Neural cell (in vitro differentiated cells): ENCODE measurements at regions not wholly inside any gene's neighbourhood (a gene's known extent, or its start where the extent isn't known, plus 50 kb on each side); places are given as distances from the start of the nearest gene placed in this dataset.

Experiments
- H2AFZ ChIP-seq: fragments of 200-600, 300-800 bp; sonication (generic), shearing (Covaris generic); 2 replicates; pipeline ENCODE4 v1.6.0; 2014; ENCODE audit warnings: low read depth, mild to moderate bottlenecking, antibody characterized with exemption, low read length, moderate library complexity
- H3F3A ChIP-seq: fragments of 200-600 bp; shearing (Covaris generic); 2 replicates; pipeline ENCODE4 v1.6.1; 2016; ENCODE audit warnings: mild to moderate bottlenecking, moderate library complexity, mixed read lengths, antibody characterized with exemption, low read length; ENCODE audit not compliant: insufficient read depth, poor library complexity, severe bottlenecking
- H3K27ac ChIP-seq: fragments of 200-600, 300-800 bp; sonication (generic), shearing (Covaris generic); 2 replicates; pipeline ENCODE4 v1.5.1; 2014; ENCODE audit warnings: mild to moderate bottlenecking, low read length, moderate library complexity
- H3K27me3 ChIP-seq: fragments of 300-800, 200-600 bp; sonication (generic), shearing (Covaris generic); 2 replicates; pipeline ENCODE4 v1.6.0; 2014; ENCODE audit warnings: mild to moderate bottlenecking, low read depth, low read length, moderate library complexity; ENCODE audit not compliant: insufficient read depth
- H3K36me3 ChIP-seq: fragments of 300-800, 200-600 bp; sonication (generic), shearing (Covaris generic); 2 replicates; pipeline ENCODE4 v1.5.1; 2014; ENCODE audit warnings: mild to moderate bottlenecking, antibody characterized with exemption, low read length, moderate library complexity; ENCODE audit not compliant: insufficient read depth
- H3K4me2 ChIP-seq: fragments of 300-800, 200-600 bp; sonication (generic), shearing (Covaris generic); 2 replicates; pipeline ENCODE4 v1.6.0; 2014; ENCODE audit warnings: mild to moderate bottlenecking, low read length
- H3K4me3 ChIP-seq: fragments of 300-800, 200-600 bp; sonication (generic), shearing (Covaris generic); 2 replicates; pipeline ENCODE4 v1.5.1; 2014; ENCODE audit warnings: mild to moderate bottlenecking, low read length, moderate library complexity
- H3K79me2 ChIP-seq: fragments of 200-600 bp; shearing (Covaris generic); replicated peaks from 2 replicates; pipeline ENCODE4 v1.6.0; 2014; ENCODE audit warnings: mild to moderate bottlenecking, low read length, moderate library complexity; ENCODE audit not compliant: insufficient read depth
- H3K9ac ChIP-seq: fragments of 300-800, 200-600 bp; sonication (generic), shearing (Covaris generic); 2 replicates; pipeline ENCODE4 v1.6.1; 2016; ENCODE audit warnings: mild to moderate bottlenecking, low read length, mixed read lengths
- H3K9me2 ChIP-seq: fragments of 200-600 bp; shearing (Covaris generic); 2 replicates; pipeline ENCODE4 v1.6.1; 2016; ENCODE audit warnings: mild to moderate bottlenecking, low read length, mixed read lengths; ENCODE audit not compliant: insufficient read depth
- H3K9me3 ChIP-seq: fragments of 200-600, 300-800 bp; sonication (generic), shearing (Covaris generic); 2 replicates; pipeline ENCODE4 v1.6.1; 2016; ENCODE audit warnings: mild to moderate bottlenecking, mixed run types, low read length, moderate library complexity, mixed read lengths
- H4K20me1 ChIP-seq: fragments of 200-600 bp; shearing (Covaris generic); 2 replicates; pipeline ENCODE4 v1.6.1; 2016; ENCODE audit warnings: mild to moderate bottlenecking, mixed run types; ENCODE audit not compliant: insufficient read depth
- CTCF ChIP-seq: fragments of 450-650 bp; IDR thresholded peaks from 2 replicates; pipeline ENCODE4 v1.5.1; 2014; ENCODE audit warnings: antibody characterized with exemption, mild to moderate bottlenecking, moderate library complexity; ENCODE audit not compliant: poor library complexity, severe bottlenecking
- EP300 ChIP-seq: fragments of 450-650 bp; conservative IDR thresholded peaks from 2 replicates; pipeline ENCODE4 v1.6.1; 2014; ENCODE audit warnings: antibody characterized with exemption, mild to moderate bottlenecking, moderate library complexity; ENCODE audit not compliant: poor library complexity, severe bottlenecking
- EZH2 ChIP-seq: fragments of 200-600, 300-800 bp; shearing (Covaris generic), sonication (generic); IDR thresholded peaks from 2 replicates; pipeline ENCODE4 v1.6.1; 2014; ENCODE audit warnings: antibody characterized with exemption, low read length, borderline replicate concordance, mild to moderate bottlenecking; ENCODE audit not compliant: insufficient read depth, poor library complexity, severe bottlenecking
- MXI1 ChIP-seq: fragments of 450-650 bp; conservative IDR thresholded peaks from 2 replicates; pipeline ENCODE4 v1.6.1; 2014; ENCODE audit warnings: antibody characterized with exemption, mild to moderate bottlenecking; ENCODE audit not compliant: poor library complexity, severe bottlenecking
- POLR2AphosphoS5 ChIP-seq: IDR thresholded peaks from 2 replicates; pipeline ENCODE4 v1.6.1; 2012
- RAD21 ChIP-seq: fragments of 450-650 bp; conservative IDR thresholded peaks from 2 replicates; pipeline ENCODE4 v1.6.1; 2014; ENCODE audit warnings: antibody characterized with exemption, mild to moderate bottlenecking, moderate library complexity
- SMC3 ChIP-seq: fragments of 450-650 bp; conservative IDR thresholded peaks from 2 replicates; pipeline ENCODE4 v1.6.1; 2014; ENCODE audit warnings: antibody characterized with exemption, mild to moderate bottlenecking, moderate library complexity; ENCODE audit not compliant: poor library complexity
- TAF1 ChIP-seq: IDR thresholded peaks from 2 replicates; pipeline ENCODE4 v1.6.1; 2012; ENCODE audit warnings: low read depth
- TF ChIP-seq, protein P1 (sequence below): IDR thresholded peaks from 2 replicates; pipeline ENCODE4 v1.6.1; 2012; ENCODE audit warnings: borderline replicate concordance

GRCh38 chr9:73577848-73578247, 426.2 kb downstream of the ANXA1 start:
- no peak overlapping the region for H3K27ac ChIP-seq
- H3K9me2 ChIP-seq = no peaks in the 10 kb centered on the region
- no peak overlapping the region for H2AFZ ChIP-seq
- no peak overlapping the region for H3K4me3 ChIP-seq
- no peaks in the 10 kb centered on the region for H3K36me3 ChIP-seq
- no peaks in the 10 kb centered on the region for H4K20me1 ChIP-seq
- H3K27me3 ChIP-seq = no peaks in the 10 kb centered on the region
- no peak overlapping the region for H3K9ac ChIP-seq
- no peaks in the 10 kb centered on the region for H3K9me3 ChIP-seq
- H3K4me2 ChIP-seq = no peak overlapping the region
- H3F3A ChIP-seq = no peaks in the 10 kb centered on the region
- no peaks in the 10 kb centered on the region for H3K79me2 ChIP-seq
- TF ChIP-seq EP300 (no peak), RAD21 (no peak), TAF1 (no peak), CTCF (no peak)
- TF ChIP-seq, protein P1, sequence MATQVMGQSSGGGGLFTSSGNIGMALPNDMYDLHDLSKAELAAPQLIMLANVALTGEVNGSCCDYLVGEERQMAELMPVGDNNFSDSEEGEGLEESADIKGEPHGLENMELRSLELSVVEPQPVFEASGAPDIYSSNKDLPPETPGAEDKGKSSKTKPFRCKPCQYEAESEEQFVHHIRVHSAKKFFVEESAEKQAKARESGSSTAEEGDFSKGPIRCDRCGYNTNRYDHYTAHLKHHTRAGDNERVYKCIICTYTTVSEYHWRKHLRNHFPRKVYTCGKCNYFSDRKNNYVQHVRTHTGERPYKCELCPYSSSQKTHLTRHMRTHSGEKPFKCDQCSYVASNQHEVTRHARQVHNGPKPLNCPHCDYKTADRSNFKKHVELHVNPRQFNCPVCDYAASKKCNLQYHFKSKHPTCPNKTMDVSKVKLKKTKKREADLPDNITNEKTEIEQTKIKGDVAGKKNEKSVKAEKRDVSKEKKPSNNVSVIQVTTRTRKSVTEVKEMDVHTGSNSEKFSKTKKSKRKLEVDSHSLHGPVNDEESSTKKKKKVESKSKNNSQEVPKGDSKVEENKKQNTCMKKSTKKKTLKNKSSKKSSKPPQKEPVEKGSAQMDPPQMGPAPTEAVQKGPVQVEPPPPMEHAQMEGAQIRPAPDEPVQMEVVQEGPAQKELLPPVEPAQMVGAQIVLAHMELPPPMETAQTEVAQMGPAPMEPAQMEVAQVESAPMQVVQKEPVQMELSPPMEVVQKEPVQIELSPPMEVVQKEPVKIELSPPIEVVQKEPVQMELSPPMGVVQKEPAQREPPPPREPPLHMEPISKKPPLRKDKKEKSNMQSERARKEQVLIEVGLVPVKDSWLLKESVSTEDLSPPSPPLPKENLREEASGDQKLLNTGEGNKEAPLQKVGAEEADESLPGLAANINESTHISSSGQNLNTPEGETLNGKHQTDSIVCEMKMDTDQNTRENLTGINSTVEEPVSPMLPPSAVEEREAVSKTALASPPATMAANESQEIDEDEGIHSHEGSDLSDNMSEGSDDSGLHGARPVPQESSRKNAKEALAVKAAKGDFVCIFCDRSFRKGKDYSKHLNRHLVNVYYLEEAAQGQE = no peak

DNA sequence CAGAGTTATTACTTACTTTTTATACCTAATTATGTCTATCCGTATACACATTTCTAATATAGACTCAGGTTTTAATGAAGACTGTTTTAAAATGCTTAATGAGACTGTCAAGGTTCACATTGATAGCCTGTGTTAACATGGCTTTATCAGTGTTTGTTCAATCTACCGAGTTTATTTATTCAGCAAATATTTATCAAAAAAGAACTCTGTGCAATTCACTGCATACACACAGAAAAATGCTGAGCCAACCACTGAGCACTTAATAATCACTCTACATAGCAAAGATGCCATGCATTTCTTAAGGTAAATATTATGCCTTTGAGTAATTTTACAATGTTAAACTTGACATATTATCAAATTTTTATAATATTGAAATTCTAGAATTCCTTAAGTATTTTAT, 428.2 kb downstream of the ANXA1 start:
- Histone ChIP-seq H3K4me3 (no peak overlapping the region), H3K4me2 (no peak overlapping the region), H3K79me2 (no peaks in the 10 kb centered on the region), H3K27ac (no peak overlapping the region), H3K9me3 (no peaks in the 10 kb centered on the region), H3K36me3 (no peaks in the 10 kb centered on the region), H2AFZ (no peak overlapping the region), H3F3A (no peaks in the 10 kb centered on the region), H3K27me3 (no peaks in the 10 kb centered on the region), H3K9ac (no peak overlapping the region), H4K20me1 (no peaks in the 10 kb centered on the region), H3K9me2 (no peaks in the 10 kb centered on the region)
- TF ChIP-seq RAD21 = no peak
- TF ChIP-seq, protein P1 = no peak
- TF ChIP-seq EP300 = no peak
- no peak for TF ChIP-seq POLR2AphosphoS5
- TF ChIP-seq TAF1 = no peak
- TF ChIP-seq CTCF = no peak
- TF ChIP-seq SMC3 = no peak
- no peak for TF ChIP-seq EZH2
- TF ChIP-seq MXI1 = no peak
